ENCODE measurements at regions not wholly inside any gene's neighbourhood (a gene's known extent, or its start where the extent isn't known, plus 50 kb on each side); places are given as distances from the start of the nearest gene placed in this dataset.

GRCh38 chr20:48153103-48153502, 367.8 kb upstream of the SULF2 start:
- no peaks in the 10 kb centered on the region for H3K36me3 ChIP-seq (ENCODE audit: control insufficient read depth, insufficient read depth, low read length)
- no peak for DNase-seq (ENCODE audit: low read depth)
- H3K27me3 ChIP-seq (ENCODE audit: control insufficient read depth, insufficient read depth, low read length): peaks cover 5% of the 10 kb centered on the region
- no peak for TF ChIP-seq CTCF (IDR thresholded peaks at IDR 0.05; ENCODE audit: insufficient read depth, low read length, poor library complexity, severe bottlenecking)
- no peak overlapping the region for H3K4me3 ChIP-seq (ENCODE audit: low read depth, low read length)

DNA sequence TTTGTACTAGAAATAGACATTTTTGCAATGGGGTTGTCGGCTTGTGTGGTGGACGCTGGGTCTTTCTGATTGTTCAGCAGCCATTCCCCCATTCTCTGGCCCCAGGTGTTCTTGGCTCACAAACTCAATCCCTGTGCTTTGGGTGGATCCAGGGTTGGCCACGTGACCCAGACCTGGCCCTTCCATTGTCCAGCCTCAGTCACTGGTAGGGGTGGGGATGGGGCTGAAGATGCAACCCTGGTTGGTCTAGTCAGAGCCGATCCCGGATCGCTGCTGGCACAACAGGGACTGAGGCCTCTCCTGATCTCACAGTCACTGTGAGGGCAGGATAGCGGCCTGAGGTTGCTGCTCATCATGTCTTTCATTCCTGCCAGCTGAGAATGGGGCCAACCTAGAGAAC, 365.3 kb upstream of the SULF2 start:
- TF ChIP-seq CTCF (IDR thresholded peaks at IDR 0.05; ENCODE audit: insufficient read depth, low read length, poor library complexity, severe bottlenecking): no peak
- H3K36me3 ChIP-seq (ENCODE audit: control insufficient read depth, insufficient read depth, low read length): no peaks in the 10 kb centered on the region
- H3K4me3 ChIP-seq (ENCODE audit: low read depth, low read length): no peak overlapping the region
- DNase-seq (ENCODE audit: low read depth): no peak
- peaks cover 9% of the 10 kb centered on the region for H3K27me3 ChIP-seq (ENCODE audit: control insufficient read depth, insufficient read depth, low read length)

DNA sequence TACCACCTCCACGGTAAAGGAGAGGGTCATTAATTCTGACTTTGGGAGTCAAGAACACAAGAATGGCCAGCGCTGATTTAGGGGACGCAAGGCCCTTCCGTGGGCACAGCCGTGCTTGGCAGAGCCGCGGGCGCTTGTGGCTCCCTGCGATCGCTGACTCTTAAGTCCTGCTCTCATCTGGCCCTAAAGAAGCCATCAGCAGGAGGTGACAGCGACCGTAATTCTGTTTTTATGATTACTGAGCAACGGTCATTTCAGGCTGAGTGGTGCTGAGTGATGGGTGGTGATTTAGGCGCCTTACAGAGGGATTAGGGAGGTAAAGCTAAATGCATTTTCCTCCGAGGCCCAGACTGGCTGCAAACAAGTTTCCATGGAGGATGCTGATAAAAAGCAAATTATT, 364.6 kb upstream of the SULF2 start:
- Histone ChIP-seq H3K27me3 (ENCODE audit: control insufficient read depth, insufficient read depth, low read length) (peaks cover 9% of the 10 kb centered on the region), H3K36me3 (ENCODE audit: control insufficient read depth, insufficient read depth, low read length) (no peaks in the 10 kb centered on the region), H3K4me3 (ENCODE audit: low read depth, low read length) (no peak overlapping the region)
- DNase-seq (ENCODE audit: low read depth): no peak
- TF ChIP-seq CTCF (IDR thresholded peaks at IDR 0.05; ENCODE audit: insufficient read depth, low read length, poor library complexity, severe bottlenecking): no peak

DNA sequence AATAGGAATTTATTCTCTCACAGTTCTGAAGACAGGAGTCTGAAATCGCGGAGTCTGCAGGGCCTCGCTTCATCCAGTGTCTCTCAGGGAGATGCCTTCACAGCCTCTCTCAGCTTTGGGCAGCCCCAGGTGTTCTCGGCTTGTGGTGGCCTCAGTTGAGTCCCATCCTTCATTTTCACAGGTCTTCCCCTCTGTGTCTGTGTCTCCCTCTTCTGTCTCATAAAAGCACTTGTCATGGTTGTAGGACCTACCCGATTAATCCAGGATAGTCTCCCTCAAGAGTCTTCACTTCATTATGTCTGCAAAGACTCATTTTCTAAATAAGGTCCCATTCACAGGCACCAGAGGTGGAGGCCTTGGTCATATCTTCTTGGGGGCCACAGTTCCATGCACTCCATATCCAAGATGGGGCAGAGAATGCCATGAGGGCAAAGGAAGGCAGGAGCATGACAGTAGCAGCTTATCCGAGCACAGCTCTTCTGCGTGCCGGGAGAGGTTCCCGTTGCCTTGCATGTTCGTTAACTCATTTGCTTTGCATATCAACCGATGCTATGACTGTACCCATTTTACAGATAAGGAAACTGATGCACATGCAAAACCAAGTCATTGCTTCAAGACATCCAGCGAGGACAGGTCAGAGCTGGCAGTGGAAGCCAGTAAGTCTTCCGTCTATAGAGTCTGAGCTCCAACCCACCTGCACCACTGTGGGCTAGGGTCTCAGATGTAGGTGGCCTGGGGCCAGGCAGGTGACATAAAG, 363.8 kb upstream of the SULF2 start:
- TF ChIP-seq CTCF (IDR thresholded peaks at IDR 0.05; ENCODE audit: insufficient read depth, low read length, poor library complexity, severe bottlenecking): no peak
- Histone ChIP-seq H3K36me3 (ENCODE audit: control insufficient read depth, insufficient read depth, low read length) (no peaks in the 10 kb centered on the region), H3K27me3 (ENCODE audit: control insufficient read depth, insufficient read depth, low read length) (peaks cover 9% of the 10 kb centered on the region), H3K4me3 (ENCODE audit: low read depth, low read length) (no peak overlapping the region)
- DNase-seq (ENCODE audit: low read depth): no peak

- H3K36me3 ChIP-seq (ENCODE audit: control insufficient read depth, insufficient read depth, low read length): no peaks in the 10 kb centered on the region
- H3K4me3 ChIP-seq (ENCODE audit: low read depth, low read length): no peak overlapping the region
- DNase-seq (ENCODE audit: low read depth): no peak
- no peak for TF ChIP-seq CTCF (IDR thresholded peaks at IDR 0.05; ENCODE audit: insufficient read depth, low read length, poor library complexity, severe bottlenecking)
- H3K27me3 ChIP-seq (ENCODE audit: control insufficient read depth, insufficient read depth, low read length): peaks cover 9% of the 10 kb centered on the region
These were observed 362.7 kb upstream of the SULF2 start for GRCh38 chr20:48148020-48148419.

- no peak overlapping the region for H3K4me3 ChIP-seq (ENCODE audit: low read depth, low read length)
These were observed 362.0 kb upstream of the SULF2 start for GRCh38 chr20:48147311-48147710.

More at GRCh38 chr20:48147311-48147710, 362.0 kb upstream of the SULF2 start:
- no peak for TF ChIP-seq CTCF (IDR thresholded peaks at IDR 0.05; ENCODE audit: insufficient read depth, low read length, poor library complexity, severe bottlenecking)
- Histone ChIP-seq H3K36me3 (ENCODE audit: control insufficient read depth, insufficient read depth, low read length) (no peaks in the 10 kb centered on the region), H3K27me3 (ENCODE audit: control insufficient read depth, insufficient read depth, low read length) (peaks cover 9% of the 10 kb centered on the region)
- no peak for DNase-seq (ENCODE audit: low read depth)
